ENCODE measurements at regions not wholly inside any gene's neighbourhood (a gene's known extent, or its start where the extent isn't known, plus 50 kb on each side); places are given as distances from the start of the nearest gene placed in this dataset.

DNA sequence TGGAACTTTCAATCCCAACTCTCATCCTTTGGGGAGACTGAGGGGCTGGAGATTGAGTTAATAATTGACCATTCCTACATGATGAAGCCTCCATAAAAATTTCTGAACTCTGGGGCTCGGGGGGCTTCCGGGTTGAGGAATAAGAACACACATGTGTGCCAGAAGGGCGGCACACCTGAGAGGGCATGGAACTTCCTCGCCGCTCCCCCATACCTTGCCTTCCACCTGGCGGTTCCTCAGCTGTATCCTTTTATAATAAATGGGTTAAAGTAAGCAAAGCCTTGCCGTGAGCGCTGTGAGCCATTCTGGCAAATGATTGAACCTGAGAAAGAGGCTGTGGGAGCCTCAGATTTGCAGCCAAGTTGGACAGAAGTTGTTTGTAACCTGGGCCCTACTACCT, 164.8 kb downstream of the LY86 start:
- TF ChIP-seq, protein P1, sequence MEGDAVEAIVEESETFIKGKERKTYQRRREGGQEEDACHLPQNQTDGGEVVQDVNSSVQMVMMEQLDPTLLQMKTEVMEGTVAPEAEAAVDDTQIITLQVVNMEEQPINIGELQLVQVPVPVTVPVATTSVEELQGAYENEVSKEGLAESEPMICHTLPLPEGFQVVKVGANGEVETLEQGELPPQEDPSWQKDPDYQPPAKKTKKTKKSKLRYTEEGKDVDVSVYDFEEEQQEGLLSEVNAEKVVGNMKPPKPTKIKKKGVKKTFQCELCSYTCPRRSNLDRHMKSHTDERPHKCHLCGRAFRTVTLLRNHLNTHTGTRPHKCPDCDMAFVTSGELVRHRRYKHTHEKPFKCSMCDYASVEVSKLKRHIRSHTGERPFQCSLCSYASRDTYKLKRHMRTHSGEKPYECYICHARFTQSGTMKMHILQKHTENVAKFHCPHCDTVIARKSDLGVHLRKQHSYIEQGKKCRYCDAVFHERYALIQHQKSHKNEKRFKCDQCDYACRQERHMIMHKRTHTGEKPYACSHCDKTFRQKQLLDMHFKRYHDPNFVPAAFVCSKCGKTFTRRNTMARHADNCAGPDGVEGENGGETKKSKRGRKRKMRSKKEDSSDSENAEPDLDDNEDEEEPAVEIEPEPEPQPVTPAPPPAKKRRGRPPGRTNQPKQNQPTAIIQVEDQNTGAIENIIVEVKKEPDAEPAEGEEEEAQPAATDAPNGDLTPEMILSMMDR (IDR thresholded peaks at IDR 0.05): no peak
- no peak for TF ChIP-seq POLR2A (IDR thresholded peaks at IDR 0.05)

All from heart left ventricle (tissue), 13 donors.